GM12872 (cell line): ENCODE measurements at regions not wholly inside any gene's neighbourhood (a gene's known extent, or its start where the extent isn't known, plus 50 kb on each side); places are given as distances from the start of the nearest gene placed in this dataset.

ENCODE experiments used
- TF ChIP-seq, protein P1 (sequence below): IDR thresholded peaks from 3 replicates; pipeline ENCODE4 v1.5.1; 2011; ENCODE audit warnings: low read depth, mild to moderate bottlenecking, low read length, moderate library complexity; ENCODE audit not compliant: insufficient read depth

DNA sequence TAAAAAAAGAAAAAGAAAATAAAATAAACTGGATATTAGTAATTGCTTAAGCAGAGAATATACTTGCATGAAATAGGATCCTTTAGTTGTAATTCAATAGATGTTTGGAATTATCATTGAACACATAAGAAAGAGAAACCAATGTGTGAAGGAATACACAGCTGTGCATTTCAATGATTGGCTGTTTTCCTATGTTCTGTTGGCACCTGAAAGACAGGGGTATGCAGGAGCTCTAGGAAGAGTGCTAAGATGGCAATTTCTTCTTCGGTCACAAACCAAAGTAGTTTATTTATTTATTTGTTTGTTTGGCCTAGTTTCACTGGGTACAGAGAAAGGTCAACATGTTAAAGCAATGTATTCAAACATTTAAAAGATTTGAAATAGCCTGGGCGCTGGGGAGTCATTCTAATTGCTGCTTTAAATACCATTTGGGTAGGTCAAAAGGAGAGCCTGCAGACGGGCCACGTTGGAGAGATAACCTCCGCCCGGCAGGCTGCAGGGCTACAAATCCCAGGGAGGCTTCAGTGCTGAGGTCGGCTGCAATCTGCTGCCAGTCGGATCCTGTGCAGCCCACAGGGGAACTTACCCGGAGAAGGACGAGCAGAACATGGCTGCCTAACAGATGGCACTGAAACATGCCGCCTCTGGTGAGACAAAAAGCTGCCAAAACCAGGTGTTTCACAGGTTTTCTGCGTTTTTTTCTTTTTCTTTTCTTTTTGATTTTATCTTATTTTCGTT, 154.2 kb upstream of the TYRP1 start:
- TF ChIP-seq, protein P1, sequence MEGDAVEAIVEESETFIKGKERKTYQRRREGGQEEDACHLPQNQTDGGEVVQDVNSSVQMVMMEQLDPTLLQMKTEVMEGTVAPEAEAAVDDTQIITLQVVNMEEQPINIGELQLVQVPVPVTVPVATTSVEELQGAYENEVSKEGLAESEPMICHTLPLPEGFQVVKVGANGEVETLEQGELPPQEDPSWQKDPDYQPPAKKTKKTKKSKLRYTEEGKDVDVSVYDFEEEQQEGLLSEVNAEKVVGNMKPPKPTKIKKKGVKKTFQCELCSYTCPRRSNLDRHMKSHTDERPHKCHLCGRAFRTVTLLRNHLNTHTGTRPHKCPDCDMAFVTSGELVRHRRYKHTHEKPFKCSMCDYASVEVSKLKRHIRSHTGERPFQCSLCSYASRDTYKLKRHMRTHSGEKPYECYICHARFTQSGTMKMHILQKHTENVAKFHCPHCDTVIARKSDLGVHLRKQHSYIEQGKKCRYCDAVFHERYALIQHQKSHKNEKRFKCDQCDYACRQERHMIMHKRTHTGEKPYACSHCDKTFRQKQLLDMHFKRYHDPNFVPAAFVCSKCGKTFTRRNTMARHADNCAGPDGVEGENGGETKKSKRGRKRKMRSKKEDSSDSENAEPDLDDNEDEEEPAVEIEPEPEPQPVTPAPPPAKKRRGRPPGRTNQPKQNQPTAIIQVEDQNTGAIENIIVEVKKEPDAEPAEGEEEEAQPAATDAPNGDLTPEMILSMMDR, result no peak

DNA sequence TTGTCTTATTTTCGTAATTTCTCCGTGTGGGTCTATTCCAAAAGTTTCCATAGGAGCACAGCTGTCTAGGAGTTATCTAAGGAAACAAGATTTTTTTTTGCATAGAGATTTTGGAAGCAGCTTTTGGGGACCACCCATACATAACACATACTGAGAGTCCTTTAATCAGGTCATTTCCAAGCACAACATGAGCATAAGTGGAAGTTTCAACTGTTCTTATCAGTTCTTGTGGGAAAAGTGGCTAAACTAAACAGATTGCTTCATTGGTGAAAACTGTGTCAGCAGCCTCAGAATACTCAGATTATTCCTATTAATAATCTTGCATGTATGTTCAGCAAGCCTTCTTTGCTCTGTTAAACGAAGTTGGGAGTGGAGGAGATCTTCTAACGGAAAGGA, 153.6 kb upstream of the TYRP1 start:
- TF ChIP-seq, protein P1, result no peak

DNA sequence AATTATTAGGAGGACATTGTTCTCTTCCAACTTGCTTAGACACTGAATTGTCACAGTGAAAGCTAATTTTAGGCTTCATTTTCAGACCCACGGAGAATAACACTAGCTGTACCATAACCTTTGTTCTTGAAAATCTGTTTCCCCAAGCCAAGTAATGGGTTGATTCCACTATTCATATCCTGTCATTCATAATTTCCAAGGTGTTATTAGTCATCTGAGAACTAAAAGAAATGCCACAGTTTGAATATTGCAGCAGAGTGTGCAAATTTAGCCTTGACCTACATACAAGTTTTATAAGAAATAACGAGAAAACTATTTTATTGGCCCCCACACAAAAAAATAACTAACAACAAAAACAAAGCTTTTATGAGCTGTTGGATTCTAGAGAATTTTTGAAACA, 148.5 kb upstream of the TYRP1 start:
- TF ChIP-seq, protein P1, result no peak

DNA sequence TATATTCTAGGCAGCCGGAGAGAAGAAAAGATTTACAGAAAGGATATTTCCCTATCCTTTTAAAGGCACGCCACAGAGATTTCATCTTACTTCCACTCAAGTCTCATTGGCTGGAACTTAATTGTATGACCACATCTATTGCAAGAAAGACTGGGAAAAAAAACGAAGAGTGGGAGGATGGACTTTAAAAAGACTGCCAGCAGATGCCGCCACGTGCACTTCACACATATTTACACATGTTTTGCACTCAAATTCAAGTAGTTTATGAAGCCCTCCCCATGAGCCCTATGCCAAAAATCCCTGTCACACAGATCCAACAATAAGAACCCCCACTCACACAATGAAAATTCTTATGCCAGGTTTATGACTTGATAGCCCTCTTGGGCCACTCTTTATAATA, 138.5 kb upstream of the TYRP1 start:
- TF ChIP-seq, protein P1, result 0 out of 3 replicates have a peak, but pooled peaks have one; percentile 5

DNA sequence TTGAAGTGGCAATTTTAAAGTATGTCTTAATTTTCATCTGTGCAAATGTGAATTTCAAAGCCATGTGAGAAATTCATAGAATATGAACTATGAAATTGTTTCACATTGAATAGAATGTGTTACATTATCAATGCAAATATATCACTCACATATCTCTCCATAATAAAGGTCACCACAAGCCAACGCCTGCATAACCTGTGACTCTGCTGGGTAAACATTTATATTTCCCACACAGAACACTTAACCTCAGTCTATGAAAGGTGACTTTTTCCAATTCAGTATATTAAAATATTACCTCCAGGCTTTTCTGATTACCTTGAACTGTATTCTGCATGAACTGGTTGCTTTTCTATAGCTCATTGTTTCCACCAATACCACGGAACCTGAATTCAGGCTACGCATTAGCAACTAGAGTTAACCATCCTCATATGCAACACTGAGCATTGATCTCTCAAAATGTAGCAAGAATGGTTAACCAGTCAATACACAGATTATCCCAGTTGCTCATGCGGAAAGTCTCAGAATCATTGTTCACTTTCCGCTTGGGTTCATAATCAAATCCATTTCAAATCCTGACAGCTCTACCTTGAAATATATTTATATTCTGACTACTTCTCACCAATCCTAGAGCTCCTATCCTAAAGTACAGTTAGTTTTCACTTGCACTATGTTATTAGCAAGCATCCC, 126.6 kb upstream of the TYRP1 start:
- TF ChIP-seq, protein P1, result no peak

DNA sequence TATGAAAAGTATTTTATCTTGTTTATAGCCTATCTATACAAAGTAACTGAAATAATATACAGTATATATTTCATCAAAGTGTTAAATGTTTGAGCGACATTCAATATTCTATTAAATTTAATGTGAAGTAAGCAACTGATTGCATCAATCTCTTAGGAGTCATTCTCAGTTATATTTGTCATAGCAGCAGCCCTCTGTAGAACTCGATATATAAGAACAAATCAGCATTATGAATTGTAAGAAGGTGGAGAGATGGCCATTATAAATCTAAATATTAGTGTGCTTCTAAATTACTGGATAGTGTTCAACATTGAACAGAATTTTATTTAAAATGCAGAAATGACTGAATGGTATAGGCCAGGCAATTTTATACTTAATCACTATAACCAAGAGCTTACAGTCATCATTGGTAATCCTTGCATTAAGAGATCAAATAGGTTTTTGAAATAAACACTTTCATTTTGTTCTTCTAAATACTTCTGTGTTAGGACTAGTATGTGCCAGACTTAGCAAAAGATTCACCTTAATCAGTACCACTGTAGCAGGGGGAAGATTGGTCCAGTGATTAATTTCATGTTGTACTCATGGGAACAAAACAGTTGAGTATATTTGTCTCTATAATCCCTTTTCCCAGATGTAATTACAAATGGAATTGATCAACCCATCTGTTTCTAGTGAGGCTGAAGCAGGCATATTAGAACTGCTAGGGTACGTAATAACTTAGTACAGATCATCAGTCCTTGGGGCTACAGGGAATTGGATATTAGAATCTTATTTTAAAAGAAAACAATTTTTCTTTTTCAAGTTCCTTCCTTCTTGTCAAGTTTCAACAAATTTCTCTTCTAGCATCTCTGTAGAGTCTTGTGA, 108.3 kb upstream of the TYRP1 start:
- TF ChIP-seq, protein P1, result no peak

DNA sequence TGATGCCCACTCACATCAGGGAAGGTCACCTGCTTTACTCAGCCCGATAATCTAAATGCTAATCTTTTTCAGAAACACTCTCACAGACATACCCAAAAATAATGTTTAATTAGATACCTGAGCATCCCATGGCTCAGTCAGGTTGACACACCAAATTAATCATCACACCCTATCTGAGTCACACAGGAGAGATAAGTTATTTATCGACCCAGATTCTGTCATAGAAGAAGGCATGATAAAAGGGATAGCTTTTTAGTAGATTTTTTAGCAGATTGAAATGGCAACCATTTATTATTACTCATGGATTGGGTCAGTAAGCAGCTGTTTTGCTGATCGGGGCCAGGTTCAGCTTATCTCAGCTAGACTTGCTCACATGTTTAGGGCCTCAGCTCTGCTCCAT, 97.8 kb upstream of the TYRP1 start:
- TF ChIP-seq, protein P1, result no peak
